HCT116 (cell line): ENCODE measurements at regions not wholly inside any gene's neighbourhood (a gene's known extent, or its start where the extent isn't known, plus 50 kb on each side); places are given as distances from the start of the nearest gene placed in this dataset.

Source experiments
- ATAC-seq: fragments of 200-7000 bp; cut with Tn5 transposase; 2 replicates; pipeline ENCODE4 v1.9.1; 2020; ENCODE audit warnings: mild to moderate bottlenecking, moderate library complexity
- BruUV-seq: library from RNA; stranded (reverse); fragments of 400-500 nt; replicated peaks from 2 replicates; lab custom pipeline; 2021; lab: Mats Ljungman, UMichigan
- CTCF ChIA-PET: fragments of 300-600 bp; sonication (Branson Sonifier 250); formaldehyde crosslinking; loops from one replicate; lab custom pipeline; 2021; ENCODE audit warnings: antibody characterized with exemption; lab: Charles Lee
- POLR2A ChIA-PET: fragments of 300-600, 350-600 bp; sonication (Branson Sonifier 250); formaldehyde crosslinking; loops from one replicate; lab custom pipeline; 2021; ENCODE audit warnings: antibody characterized with exemption; lab: Charles Lee
- RAD21 ChIA-PET, 2 experiments: fragments of 300-600 bp; sonication (Branson Sonifier 250); formaldehyde crosslinking; loops; one replicate each; lab custom pipeline; 2023; ENCODE audit warnings: low total read pairs in 2 of 2; ENCODE audit not compliant: uncharacterized antibody in 2 of 2, unreplicated experiment in 2 of 2, low non-redundant PET in 1 of 2; lab: Charles Lee
- DNase-seq: peaks from one replicate; pipeline ENCODE4 v3.0.0-alpha.2; 2010; ENCODE audit warnings: low read depth, low spot score
- H2AFZ ChIP-seq: fragments of 200-600 bp; shearing (Covaris generic), sonication (generic); 2 replicates; pipeline ENCODE4 v1.6.1; 2017; ENCODE audit warnings: low read depth, mixed run types, mixed read lengths, antibody characterized with exemption, low read length; ENCODE audit not compliant: poor library complexity, severe bottlenecking
- H3K27ac ChIP-seq: 2 replicates; pipeline ENCODE4 v1.5.1; 2012; ENCODE audit warnings: low read depth, low read length
- H3K27me3 ChIP-seq: fragments of 200-600 bp; sonication (generic); 2 replicates; pipeline ENCODE4 v1.6.1; 2016; ENCODE audit warnings: mixed run types, low read length, mixed read lengths; ENCODE audit not compliant: insufficient read depth
- H3K36me3 ChIP-seq, 2 experiments: fragments of 200-500 bp in 1 of 2; fragments of 200-600 bp in 1 of 2; sonication (Bioruptor generic) in 1 of 2; sonication (generic) in 1 of 2; 2 replicates each; pipeline versions ENCODE4 v1.5.1 to v1.6.1; 2014 to 2016; ENCODE audit warnings: low read length in 2 of 2, inconsistent platforms in 1 of 2, mixed read lengths in 1 of 2, mixed run types in 1 of 2; ENCODE audit not compliant: insufficient read depth in 2 of 2, control insufficient read depth in 1 of 2
- H3K4me1 ChIP-seq, 2 experiments: fragments of 200-600 bp in 1 of 2; sonication (generic) in 1 of 2; 2 replicates each; pipeline versions ENCODE4 v1.5.1 to v1.6.1; 2012 to 2017; ENCODE audit warnings: low read length in 2 of 2, inconsistent platforms in 1 of 2, mild to moderate bottlenecking in 1 of 2, mixed read lengths in 1 of 2, mixed run types in 1 of 2, moderate library complexity in 1 of 2; ENCODE audit not compliant: insufficient read depth in 2 of 2, control insufficient read depth in 1 of 2
- H3K4me2 ChIP-seq: fragments of 200-600 bp; sonication (generic); 2 replicates; pipeline ENCODE4 v1.6.1; 2017; ENCODE audit warnings: mixed run types, low read length, mixed read lengths
- H3K4me3 ChIP-seq, 2 experiments: fragments of 200-600 bp in 1 of 2; sonication (generic) in 1 of 2; replicated peaks in 1 of 2; 2 replicates each; pipeline ENCODE4 v1.5.1; 2011 to 2016; ENCODE audit warnings: low read length in 2 of 2, control low read depth in 1 of 2, low read depth in 1 of 2, mild to moderate bottlenecking in 1 of 2, mixed read lengths in 1 of 2, mixed run types in 1 of 2
- H3K79me2 ChIP-seq: fragments of 200-600 bp; sonication (generic); 2 replicates; pipeline ENCODE4 v1.6.1; 2017; ENCODE audit warnings: mild to moderate bottlenecking, mixed run types, low read length, moderate library complexity, mixed read lengths; ENCODE audit not compliant: insufficient read depth
- H3K9ac ChIP-seq: fragments of 200-600 bp; sonication (generic); 2 replicates; pipeline ENCODE4 v1.6.1; 2016; ENCODE audit warnings: low read length, mixed read lengths
- H3K9me2 ChIP-seq: fragments of 200-600 bp; sonication (generic), shearing (Covaris generic); 2 replicates; pipeline ENCODE4 v1.6.1; 2017; ENCODE audit warnings: mixed run types, mild to moderate bottlenecking, moderate library complexity; ENCODE audit not compliant: insufficient read depth
- H3K9me3 ChIP-seq, 2 experiments: fragments of 200-500 bp in 1 of 2; fragments of 200-600 bp in 1 of 2; sonication (Bioruptor generic) in 1 of 2; sonication (generic) in 1 of 2; 2 replicates each; pipeline ENCODE4 v1.6.1; 2014 to 2017; ENCODE audit warnings: low read length in 2 of 2, mixed read lengths in 2 of 2, inconsistent platforms in 1 of 2, low read depth in 1 of 2, mild to moderate bottlenecking in 1 of 2, mixed run types in 1 of 2, moderate library complexity in 1 of 2; ENCODE audit not compliant: control insufficient read depth in 1 of 2, insufficient read depth in 1 of 2
- H4K20me1 ChIP-seq: fragments of 200-600 bp; sonication (generic), shearing (Covaris generic); 2 replicates; pipeline ENCODE4 v1.6.1; 2017; ENCODE audit warnings: mixed run types, mild to moderate bottlenecking, moderate library complexity; ENCODE audit not compliant: insufficient read depth
- CEBPB ChIP-seq: IDR thresholded peaks from 2 replicates; pipeline ENCODE4 v1.6.1; 2012; ENCODE audit warnings: low read depth
- ELF1 ChIP-seq: IDR thresholded peaks from 2 replicates; pipeline ENCODE4 v1.6.1; 2012; ENCODE audit warnings: low read depth, borderline replicate concordance
- EZH2 ChIP-seq: fragments of 200-600 bp; sonication (generic); IDR thresholded peaks from 2 replicates; pipeline ENCODE4 v1.6.1; 2017; ENCODE audit warnings: antibody characterized with exemption, mixed run types
- EZH2phosphoT487 ChIP-seq: fragments of 200-600 bp; IDR thresholded peaks from 2 replicates; pipeline ENCODE4 v1.6.1; 2018; ENCODE audit warnings: antibody characterized with exemption, borderline replicate concordance
- FOSL1 ChIP-seq: IDR thresholded peaks from 2 replicates; pipeline ENCODE4 v1.6.1; 2012; ENCODE audit warnings: low read depth
- SRF ChIP-seq: IDR thresholded peaks from 2 replicates; pipeline ENCODE4 v1.6.1; 2012; ENCODE audit warnings: low read depth
- TCF7L2 ChIP-seq: IDR thresholded peaks from 2 replicates; pipeline ENCODE4 v1.7.0; 2011; ENCODE audit warnings: borderline replicate concordance, inconsistent platforms; ENCODE audit not compliant: insufficient read depth, insufficient read length; ENCODE audit errors: extremely low read depth
- ZFX ChIP-seq: fragments of 450-650 bp; IDR thresholded peaks from 2 replicates; pipeline ENCODE4 v1.6.1; 2017
- intact Hi-C: fragments of 100-400 bp; cut with micrococcal nuclease; formaldehyde crosslinking; loops from 2 replicates; pipeline ENCODE4 v1.10.0; 2022
- TF ChIP-seq, protein P1 (sequence below): IDR thresholded peaks from 2 replicates; pipeline ENCODE4 v1.6.1; 2012
- TF ChIP-seq, protein P2 (sequence below): IDR thresholded peaks from 2 replicates; pipeline ENCODE4 v1.6.1; 2012; ENCODE audit warnings: low read depth
- TF ChIP-seq, protein P3 (sequence below): IDR thresholded peaks from 2 replicates; pipeline ENCODE4 v1.6.1; 2012
- TF ChIP-seq, protein P4 (sequence below): IDR thresholded peaks from 2 replicates; pipeline ENCODE4 v1.6.1; 2011; ENCODE audit warnings: mild to moderate bottlenecking, low read length, moderate library complexity; ENCODE audit not compliant: insufficient replicate concordance; ENCODE audit errors: extremely low read depth

DNA sequence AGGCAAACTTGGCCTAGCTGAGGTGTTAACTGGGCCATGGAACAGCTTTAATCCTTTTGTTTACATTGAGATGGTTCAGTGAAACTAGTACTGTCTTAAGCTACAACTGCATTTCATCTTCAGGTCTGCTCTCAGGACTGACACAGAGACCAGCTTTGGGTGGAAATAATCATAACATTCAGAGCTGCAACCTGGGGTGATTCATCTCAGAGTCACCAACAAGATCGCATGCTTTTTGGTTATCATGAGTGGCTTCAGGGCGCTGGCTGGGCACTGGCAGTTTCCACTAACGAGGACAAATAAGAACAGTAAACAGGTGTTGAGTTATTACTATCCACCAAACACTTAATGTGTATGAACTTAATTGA is 60.9 kb upstream of the PAX6 start:
- H3K9me3 ChIP-seq: no peaks in the 10 kb centered on the region
- no peaks in the 10 kb centered on the region for H3K9me2 ChIP-seq
- intact Hi-C loops: loop anchor here (5.0 kb wide), 2 partner anchors 305 to 530 kb away; no protein-coding TSS in a partner anchor
- no peaks in the 10 kb centered on the region for H3K79me2 ChIP-seq
- ChIA-PET RAD21 (interaction anchor here (1.0 to 2.0 kb wide), 2 partner anchors 231 kb away, joined by 3 to 7 read pairs; no protein-coding TSS in a partner anchor), CTCF (interaction anchor here (0.8 to 3.2 kb wide), 10 partner anchors 44 to 765 kb away, joined by 3 to 23 read pairs (median 6); no protein-coding TSS in a partner anchor), POLR2A (no interaction called here)
- H4K20me1 ChIP-seq: no peaks in the 10 kb centered on the region
- H3K4me3 ChIP-seq: no peak overlapping the region
- H3K27ac ChIP-seq: no peak overlapping the region
- no peak overlapping the region for H3K9ac ChIP-seq
- no TSS peak for BruUV-seq
- no peaks in the 10 kb centered on the region for H3K36me3 ChIP-seq
- no peaks in the 10 kb centered on the region for H3K27me3 ChIP-seq
- ATAC-seq: no peak
- no peak overlapping the region for H2AFZ ChIP-seq
- H3K4me1 ChIP-seq: peaks cover 0 to 9% of the 10 kb centered on the region in 2 experiments; a peak in 2 of 4 replicates
- no peak overlapping the region for H3K4me2 ChIP-seq
- TF ChIP-seq TCF7L2 (no peak), FOSL1 (0 out of 2 replicates have a peak, but pooled peaks have one; percentile 22), ZFX (no peak)
- TF ChIP-seq, protein P1, sequence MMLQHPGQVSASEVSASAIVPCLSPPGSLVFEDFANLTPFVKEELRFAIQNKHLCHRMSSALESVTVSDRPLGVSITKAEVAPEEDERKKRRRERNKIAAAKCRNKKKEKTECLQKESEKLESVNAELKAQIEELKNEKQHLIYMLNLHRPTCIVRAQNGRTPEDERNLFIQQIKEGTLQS: no peak
- no peak for DNase-seq

DNA sequence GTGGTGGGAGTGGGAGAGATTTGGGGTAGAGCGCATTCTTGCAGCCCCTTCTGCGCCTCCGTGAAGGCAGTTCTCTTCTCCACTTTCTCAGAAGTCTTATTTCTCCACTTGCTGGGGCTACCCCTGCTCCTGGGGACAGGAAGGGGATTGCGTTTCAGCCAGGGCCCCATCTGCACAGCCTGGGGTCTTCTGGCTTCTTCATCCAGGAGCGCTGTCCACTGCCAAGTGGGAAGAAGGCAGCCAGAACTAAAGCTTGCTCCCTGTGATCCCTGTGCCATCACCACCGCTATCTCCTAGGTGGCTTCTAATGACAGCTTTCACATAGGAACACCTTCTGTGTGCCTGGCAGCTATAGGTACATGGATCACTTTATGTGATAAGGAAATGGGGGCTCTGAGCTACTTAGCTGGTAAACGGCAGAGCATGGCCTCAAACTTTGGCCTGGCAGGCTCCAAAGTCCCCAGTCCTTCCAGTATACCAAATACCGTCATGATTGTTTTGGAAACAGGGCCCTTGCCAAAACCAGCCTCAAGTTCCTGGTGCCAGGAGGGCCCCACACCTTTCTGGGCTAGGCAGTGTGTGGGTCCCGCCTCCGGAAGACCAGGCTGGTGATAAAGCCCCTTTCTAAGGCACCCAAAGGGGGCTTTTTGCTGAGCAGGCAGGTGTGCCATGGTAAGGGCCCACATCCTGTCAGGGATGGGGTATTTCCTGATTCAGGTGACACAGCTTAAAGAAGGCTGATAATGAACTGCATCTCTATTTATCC is 60.4 kb upstream of the PAX6 start:
- Histone ChIP-seq H3K9ac (no peak overlapping the region), H3K4me1 (peaks cover 0 to 9% of the 10 kb centered on the region in 2 experiments; a peak in 2 of 4 replicates), H3K9me2 (no peaks in the 10 kb centered on the region), H3K9me3 (no peaks in the 10 kb centered on the region), H3K36me3 (no peaks in the 10 kb centered on the region), H2AFZ (no peak overlapping the region), H3K4me3 (no peak overlapping the region), H3K27ac (no peak overlapping the region), H3K4me2 (no peak overlapping the region), H3K27me3 (no peaks in the 10 kb centered on the region), H4K20me1 (no peaks in the 10 kb centered on the region), H3K79me2 (no peaks in the 10 kb centered on the region)
- DNase-seq: no peak
- intact Hi-C loops: loop anchor here (1.0 to 5.0 kb wide), 8 partner anchors 230 to 765 kb away; no protein-coding TSS in a partner anchor
- ChIA-PET POLR2A (no interaction called here), RAD21 (interaction anchor here (1.0 to 2.0 kb wide), 3 partner anchors 230 to 765 kb away, joined by 3 to 7 read pairs (median 3); no protein-coding TSS in a partner anchor), CTCF (interaction anchor here (0.8 to 3.2 kb wide), 13 partner anchors 45 to 765 kb away, joined by 3 to 23 read pairs (median 7); no protein-coding TSS in a partner anchor)
- peak; percentile 12; the same call in 1 of the 2 replicates for ATAC-seq
- no TSS peak for BruUV-seq
- TF ChIP-seq CEBPB (no peak), EZH2 (no peak), SRF (no peak), ELF1 (no peak), EZH2phosphoT487 (no peak)
- TF ChIP-seq, protein P2, sequence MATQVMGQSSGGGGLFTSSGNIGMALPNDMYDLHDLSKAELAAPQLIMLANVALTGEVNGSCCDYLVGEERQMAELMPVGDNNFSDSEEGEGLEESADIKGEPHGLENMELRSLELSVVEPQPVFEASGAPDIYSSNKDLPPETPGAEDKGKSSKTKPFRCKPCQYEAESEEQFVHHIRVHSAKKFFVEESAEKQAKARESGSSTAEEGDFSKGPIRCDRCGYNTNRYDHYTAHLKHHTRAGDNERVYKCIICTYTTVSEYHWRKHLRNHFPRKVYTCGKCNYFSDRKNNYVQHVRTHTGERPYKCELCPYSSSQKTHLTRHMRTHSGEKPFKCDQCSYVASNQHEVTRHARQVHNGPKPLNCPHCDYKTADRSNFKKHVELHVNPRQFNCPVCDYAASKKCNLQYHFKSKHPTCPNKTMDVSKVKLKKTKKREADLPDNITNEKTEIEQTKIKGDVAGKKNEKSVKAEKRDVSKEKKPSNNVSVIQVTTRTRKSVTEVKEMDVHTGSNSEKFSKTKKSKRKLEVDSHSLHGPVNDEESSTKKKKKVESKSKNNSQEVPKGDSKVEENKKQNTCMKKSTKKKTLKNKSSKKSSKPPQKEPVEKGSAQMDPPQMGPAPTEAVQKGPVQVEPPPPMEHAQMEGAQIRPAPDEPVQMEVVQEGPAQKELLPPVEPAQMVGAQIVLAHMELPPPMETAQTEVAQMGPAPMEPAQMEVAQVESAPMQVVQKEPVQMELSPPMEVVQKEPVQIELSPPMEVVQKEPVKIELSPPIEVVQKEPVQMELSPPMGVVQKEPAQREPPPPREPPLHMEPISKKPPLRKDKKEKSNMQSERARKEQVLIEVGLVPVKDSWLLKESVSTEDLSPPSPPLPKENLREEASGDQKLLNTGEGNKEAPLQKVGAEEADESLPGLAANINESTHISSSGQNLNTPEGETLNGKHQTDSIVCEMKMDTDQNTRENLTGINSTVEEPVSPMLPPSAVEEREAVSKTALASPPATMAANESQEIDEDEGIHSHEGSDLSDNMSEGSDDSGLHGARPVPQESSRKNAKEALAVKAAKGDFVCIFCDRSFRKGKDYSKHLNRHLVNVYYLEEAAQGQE: no peak
- TF ChIP-seq, protein P3, sequence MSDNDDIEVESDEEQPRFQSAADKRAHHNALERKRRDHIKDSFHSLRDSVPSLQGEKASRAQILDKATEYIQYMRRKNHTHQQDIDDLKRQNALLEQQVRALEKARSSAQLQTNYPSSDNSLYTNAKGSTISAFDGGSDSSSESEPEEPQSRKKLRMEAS: no peak
- TF ChIP-seq, protein P4, sequence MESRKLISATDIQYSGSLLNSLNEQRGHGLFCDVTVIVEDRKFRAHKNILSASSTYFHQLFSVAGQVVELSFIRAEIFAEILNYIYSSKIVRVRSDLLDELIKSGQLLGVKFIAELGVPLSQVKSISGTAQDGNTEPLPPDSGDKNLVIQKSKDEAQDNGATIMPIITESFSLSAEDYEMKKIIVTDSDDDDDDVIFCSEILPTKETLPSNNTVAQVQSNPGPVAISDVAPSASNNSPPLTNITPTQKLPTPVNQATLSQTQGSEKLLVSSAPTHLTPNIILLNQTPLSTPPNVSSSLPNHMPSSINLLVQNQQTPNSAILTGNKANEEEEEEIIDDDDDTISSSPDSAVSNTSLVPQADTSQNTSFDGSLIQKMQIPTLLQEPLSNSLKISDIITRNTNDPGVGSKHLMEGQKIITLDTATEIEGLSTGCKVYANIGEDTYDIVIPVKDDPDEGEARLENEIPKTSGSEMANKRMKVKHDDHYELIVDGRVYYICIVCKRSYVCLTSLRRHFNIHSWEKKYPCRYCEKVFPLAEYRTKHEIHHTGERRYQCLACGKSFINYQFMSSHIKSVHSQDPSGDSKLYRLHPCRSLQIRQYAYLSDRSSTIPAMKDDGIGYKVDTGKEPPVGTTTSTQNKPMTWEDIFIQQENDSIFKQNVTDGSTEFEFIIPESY: no peak
